Skeletal muscle cell (primary cell): ENCODE measurements at regions not wholly inside any gene's neighbourhood (a gene's known extent, or its start where the extent isn't known, plus 50 kb on each side); places are given as distances from the start of the nearest gene placed in this dataset.

Experiments
- DNase-seq: peaks from one replicate; pipeline ENCODE4 v3.0.0-alpha.2; 2010; ENCODE audit warnings: low read depth
- H3K4me3 ChIP-seq: 2 replicates; pipeline ENCODE4 v1.5.1; 2011; ENCODE audit warnings: low read depth, mild to moderate bottlenecking, control low read depth, low read length, moderate library complexity

DNA sequence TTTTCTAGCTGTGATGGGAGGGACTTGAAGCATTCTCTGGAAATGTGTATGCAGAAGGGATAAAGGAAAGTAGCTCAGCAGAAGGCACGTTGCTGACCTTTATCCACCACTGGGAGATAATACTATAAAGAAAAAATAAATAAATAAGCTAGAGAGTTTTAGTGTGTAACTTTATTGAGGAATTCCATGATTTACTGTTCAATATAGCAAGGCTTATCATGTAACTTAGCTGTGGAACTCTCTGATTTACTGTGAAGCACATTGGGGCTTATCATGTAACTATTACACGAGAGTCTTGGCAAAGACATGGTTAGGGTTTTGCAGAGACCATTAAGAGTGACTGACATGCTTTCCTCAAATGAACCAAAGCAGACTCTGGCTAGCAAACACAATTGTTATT lies 316.1 kb upstream of the SNX7 start:
- no peak for DNase-seq
- H3K4me3 ChIP-seq = no peak overlapping the region

DNA sequence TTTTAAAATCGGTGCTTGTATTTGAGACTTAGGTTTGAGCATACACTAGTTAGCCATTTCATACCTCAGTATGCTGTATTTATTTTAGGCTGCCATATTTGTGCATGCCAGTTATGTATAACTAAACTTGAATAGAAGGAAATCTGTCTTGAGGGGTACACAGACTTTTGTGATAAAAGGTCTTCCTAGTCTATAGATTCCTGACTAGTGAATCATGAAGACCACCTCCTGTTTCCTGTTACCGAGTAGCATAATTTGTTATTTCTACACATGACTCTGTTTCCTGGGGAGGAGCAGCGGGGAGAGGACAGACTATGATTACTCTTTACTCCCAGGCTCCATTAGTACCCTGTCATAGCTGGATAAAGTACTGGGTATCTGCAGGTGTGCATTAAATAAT lies 316.8 kb upstream of the SNX7 start:
- DNase-seq = no peak
- H3K4me3 ChIP-seq = no peak overlapping the region

DNA sequence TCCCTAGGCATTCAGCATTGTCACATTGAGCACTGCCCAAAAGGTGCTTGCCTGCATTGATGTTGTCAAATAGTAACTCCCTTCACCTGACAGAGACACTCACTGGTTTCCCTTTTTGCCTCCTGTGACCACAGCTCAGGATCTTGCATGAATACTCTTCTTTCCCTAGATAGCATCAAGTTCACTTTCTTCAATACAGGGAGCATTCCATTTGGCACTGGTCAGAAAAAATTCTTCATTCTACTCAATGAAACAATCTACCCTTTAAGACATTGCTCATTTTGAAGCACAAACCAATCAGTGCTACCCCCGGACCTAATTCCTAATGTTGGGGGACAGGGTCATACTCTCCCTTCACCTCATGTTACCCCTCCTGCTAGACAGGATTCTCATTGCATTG lies 319.0 kb upstream of the SNX7 start:
- no peak overlapping the region for H3K4me3 ChIP-seq
- DNase-seq = no peak

- no peak overlapping the region for H3K4me3 ChIP-seq
- peak; percentile 51 for DNase-seq
Measured at GRCh38 chr1:98340511-98340910, 321.0 kb upstream of the SNX7 start.

DNA sequence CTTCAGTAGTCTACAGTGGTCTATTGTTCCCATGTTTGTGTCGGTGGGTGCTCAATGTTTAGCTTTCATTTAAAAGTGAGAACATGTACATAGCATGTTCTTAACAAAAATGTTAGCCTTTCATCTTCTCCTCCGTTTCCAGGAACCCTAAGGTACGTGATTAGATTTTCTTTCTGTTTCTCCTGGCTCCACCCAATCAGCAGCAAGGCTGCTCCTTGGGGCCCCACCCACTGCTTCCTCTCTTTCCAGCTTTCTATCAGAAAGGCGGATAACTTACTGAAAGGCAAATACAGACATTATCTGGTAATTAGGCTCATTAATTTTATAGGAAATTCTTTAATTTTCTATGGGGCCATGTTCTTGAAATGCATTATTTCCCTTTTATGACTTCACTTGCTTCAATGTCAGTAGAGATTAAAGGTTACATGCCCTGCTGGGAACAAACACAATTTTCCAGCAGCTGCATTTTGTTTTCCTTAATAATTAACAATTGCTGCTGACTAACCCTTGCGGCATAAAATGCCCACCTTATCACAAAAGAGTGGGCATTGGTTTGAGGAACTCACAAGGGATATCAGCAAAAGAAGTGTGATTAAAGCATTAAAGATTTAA lies 324.9 kb upstream of the SNX7 start:
- H3K4me3 ChIP-seq = no peak overlapping the region
- DNase-seq = no peak

DNA sequence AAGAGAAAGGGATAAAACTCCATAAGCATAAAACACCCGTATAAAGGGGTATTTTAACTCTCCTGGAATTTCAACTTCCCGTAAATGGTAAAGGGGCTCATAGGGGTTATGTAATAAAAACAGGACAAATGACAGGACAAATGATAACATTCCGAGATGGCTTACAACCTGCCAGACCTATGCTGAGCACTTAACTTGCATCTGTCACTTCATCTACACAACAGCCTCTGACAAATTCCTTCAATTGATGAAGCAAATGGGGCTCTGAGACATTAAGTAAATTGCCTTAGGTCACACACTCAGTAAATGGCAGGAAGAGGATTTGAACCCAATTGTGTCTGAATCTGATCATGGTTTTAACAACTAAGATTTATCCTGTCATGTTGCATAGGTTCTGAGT lies 327.6 kb upstream of the SNX7 start:
- no peak for DNase-seq

GRCh38 chr1:98333406-98333805 lies 328.1 kb upstream of the SNX7 start:
- no peak overlapping the region for H3K4me3 ChIP-seq
- DNase-seq = no peak

More for the DNA sequence above, 327.6 kb upstream of the SNX7 start:
- no peak overlapping the region for H3K4me3 ChIP-seq

GRCh38 chr1:98331718-98332311 lies 329.7 kb upstream of the SNX7 start:
- no peak for DNase-seq
- no peak overlapping the region for H3K4me3 ChIP-seq

- H3K4me3 ChIP-seq = no peak overlapping the region
- DNase-seq = no peak
Measured at GRCh38 chr1:98331243-98331642, 330.3 kb upstream of the SNX7 start.

DNA sequence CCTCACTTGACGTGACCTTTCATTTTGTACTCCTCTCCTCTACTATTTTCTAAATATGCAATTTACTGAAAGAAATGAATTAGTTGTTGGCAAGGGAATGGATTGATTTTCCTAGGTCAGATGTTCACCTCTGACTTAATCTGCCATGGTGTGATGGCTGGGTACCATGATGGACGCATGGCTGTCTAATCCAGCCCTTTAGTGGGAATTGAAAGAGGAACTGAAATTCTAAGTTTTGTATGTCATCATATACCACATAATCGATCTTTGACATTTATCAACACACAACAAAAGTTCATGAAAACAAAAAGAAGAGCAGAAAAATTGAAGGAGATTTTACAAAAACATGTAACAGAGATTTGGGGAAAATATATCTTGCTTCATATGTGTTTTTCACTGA lies 331.3 kb upstream of the SNX7 start:
- H3K4me3 ChIP-seq = no peak overlapping the region
- no peak for DNase-seq

DNA sequence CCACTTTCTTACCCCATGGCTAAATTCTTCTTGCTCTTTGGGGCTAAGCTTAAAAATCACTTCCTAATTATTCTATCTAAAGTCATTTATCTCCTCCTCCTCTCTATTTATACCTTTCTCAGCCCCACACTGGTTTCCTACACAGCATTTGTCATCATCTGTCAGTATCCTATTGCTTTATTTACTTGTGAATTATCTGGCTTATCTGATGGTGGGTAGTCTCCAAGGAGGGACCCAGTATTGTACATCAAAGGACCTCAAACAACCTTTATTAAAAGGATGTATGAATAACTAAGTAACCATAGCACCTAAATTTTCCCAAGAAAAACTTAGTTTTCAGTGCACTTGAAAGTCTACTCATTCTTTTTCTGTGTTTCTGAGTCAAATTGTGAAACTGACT lies 332.7 kb upstream of the SNX7 start:
- DNase-seq = no peak
- H3K4me3 ChIP-seq = no peak overlapping the region

- DNase-seq = no peak
- H3K4me3 ChIP-seq = no peak overlapping the region
Measured at GRCh38 chr1:98327220-98327861, 334.2 kb upstream of the SNX7 start.

DNA sequence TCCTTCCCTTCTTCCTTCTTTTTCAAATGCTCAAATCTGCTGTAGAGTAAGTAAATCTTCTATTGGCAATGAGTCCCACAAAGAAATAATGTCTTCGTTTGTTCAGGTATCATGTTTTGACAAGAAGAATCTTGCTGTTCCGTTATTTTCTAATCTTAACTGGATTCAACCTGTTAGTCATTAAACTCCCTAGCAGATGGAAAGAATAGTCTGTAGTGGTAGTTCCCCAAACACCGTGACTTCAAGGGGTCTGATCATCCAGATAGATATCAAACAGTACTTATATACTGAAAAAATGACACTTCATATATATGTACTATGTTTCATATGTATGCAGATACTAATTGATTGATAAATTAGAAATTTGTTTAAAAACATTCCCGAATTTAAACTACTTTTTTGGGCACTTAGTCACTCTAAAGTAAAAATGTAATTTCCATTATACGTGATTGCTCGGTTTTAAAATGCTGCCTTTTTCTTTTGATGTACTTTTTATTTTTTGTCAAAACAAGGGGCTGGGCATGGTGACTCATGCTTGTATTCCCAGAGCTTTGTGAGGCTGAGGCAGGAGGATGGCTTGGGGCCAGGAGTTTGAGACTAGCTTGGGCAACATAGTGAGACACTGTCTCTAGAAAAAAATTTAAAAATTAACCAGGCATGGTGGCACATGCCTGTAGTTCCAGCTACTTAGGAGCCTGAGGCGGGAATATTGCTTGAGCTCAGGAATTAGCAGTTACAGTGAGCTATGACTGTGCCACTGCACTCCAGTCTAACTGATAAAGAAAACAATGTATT lies 335.7 kb upstream of the SNX7 start:
- DNase-seq = peak; percentile 81
- no peak overlapping the region for H3K4me3 ChIP-seq

GRCh38 chr1:98323906-98324358 lies 337.6 kb upstream of the SNX7 start:
- H3K4me3 ChIP-seq = no peak overlapping the region
- DNase-seq = peak; percentile 94

DNA sequence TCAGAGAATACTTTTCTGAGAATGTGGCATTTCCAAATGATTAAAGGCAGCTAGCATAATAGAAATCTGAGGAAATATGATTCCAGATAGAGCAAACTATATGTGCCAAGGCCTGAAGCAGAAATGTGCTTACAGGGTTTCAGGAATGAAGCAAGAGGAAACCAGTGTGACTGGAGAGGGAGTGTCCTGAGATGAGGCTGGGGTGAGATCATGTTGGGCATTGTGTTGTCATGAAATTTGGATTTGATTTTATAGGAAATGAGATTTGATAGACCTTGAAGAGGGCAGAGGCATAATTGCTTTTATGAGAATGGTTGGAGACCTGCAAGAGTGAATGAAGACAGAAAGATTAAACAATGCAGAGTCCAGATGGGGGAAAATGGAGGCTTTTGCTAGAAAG lies 338.1 kb upstream of the SNX7 start:
- no peak overlapping the region for H3K4me3 ChIP-seq
- DNase-seq = peak; percentile 80

DNA sequence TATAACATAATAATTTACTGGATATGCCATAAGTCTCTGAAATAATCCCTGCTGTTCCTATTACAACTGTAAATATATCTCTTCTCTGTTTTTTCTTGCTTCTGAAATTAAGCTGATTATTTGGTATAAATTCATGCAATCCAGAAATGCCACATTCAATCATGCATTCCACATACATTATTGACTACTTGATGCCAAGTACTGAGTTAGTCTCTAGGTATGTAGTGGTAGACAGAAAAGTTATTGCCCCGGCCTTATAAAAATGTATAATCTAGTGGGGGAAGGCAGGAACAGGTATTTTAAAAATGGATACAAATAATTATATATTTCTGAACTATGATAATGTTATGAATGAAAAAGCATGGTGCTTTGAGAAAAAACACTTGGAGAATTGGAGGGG lies 338.6 kb upstream of the SNX7 start:
- no peak for DNase-seq
- H3K4me3 ChIP-seq = no peak overlapping the region

- DNase-seq = no peak
- no peak overlapping the region for H3K4me3 ChIP-seq
Measured at GRCh38 chr1:98322086-98322485, 339.4 kb upstream of the SNX7 start.

GRCh38 chr1:98321191-98321590 lies 340.3 kb upstream of the SNX7 start:
- DNase-seq = no peak

DNA sequence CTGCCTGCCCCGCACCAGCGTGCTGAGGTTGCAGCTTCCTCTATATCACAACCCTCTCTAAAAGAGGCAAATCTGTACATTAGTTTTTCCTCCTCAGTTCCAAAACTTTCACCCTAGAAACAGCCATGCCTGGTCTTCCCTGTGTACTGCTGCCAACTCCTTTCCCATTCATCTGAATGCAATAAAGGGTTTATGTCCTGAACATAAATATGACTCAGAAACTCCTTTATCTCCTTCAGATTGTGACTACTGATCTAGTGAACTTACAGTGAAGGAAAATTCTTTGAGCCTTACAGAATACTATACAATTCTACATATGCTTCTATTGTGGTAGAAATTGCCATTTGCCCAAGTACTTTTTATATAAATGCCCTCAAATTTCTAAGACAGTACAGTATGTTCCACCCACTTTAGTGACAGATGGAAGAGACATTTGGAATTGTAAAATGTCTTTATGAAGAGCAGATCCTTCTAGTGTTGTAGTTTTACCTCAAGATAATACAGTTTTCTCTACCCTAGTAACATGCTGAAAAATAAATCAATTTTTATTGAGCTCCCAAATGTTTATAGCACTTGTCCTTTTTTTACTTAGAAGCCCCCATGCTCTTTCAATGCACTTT lies 345.1 kb upstream of the SNX7 start:
- DNase-seq = no peak
- no peak overlapping the region for H3K4me3 ChIP-seq

More at GRCh38 chr1:98321191-98321590, 340.3 kb upstream of the SNX7 start:
- H3K4me3 ChIP-seq = no peak overlapping the region

DNA sequence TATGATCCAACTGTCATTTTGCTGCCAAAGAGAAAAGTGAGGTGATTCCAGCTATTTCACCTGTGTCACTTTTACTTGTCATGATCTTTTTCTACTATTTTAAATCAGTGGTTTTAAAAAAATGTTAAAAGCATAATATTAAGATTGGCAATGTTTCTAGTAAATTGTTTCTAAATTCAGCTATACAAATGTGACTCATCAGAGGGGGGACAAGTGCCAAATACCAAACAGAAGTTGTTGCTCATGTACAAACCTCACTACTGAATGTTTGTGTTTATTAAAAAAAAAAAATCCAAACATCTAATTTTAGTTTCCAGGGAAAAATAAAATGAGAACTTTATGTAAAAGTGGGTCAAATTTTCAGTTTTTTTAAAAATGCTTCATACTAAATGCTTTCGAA lies 346.2 kb upstream of the SNX7 start:
- no peak overlapping the region for H3K4me3 ChIP-seq
- DNase-seq = no peak
